Glutamatergic neuron (in vitro differentiated cells): ENCODE measurements at regions not wholly inside any gene's neighbourhood (a gene's known extent, or its start where the extent isn't known, plus 50 kb on each side); places are given as distances from the start of the nearest gene placed in this dataset.
"Not testable (repeated sequence)": the region's sequence is repeated elsewhere in the genome, so short reads cannot be mapped to it uniquely, and the experiment has no call there.

Experiments
- DNase-seq: peaks from one replicate; pipeline ENCODE4 v3.0.0; 2022
- H3K27ac Mint-ChIP-seq: one replicate; pipeline ENCODE4 v1.8.0; 2020; ENCODE audit warnings: mild to moderate bottlenecking, mixed read lengths, inconsistent platforms; ENCODE audit not compliant: unreplicated experiment
- H3K27me3 Mint-ChIP-seq: one replicate; pipeline ENCODE4 v1.8.0; 2020; ENCODE audit warnings: mild to moderate bottlenecking, moderate library complexity, mixed read lengths, inconsistent platforms; ENCODE audit not compliant: unreplicated experiment
- H3K36me3 Mint-ChIP-seq: one replicate; pipeline ENCODE4 v1.8.0; 2020; ENCODE audit warnings: mild to moderate bottlenecking, mixed read lengths, inconsistent platforms; ENCODE audit not compliant: unreplicated experiment
- H3K4me1 Mint-ChIP-seq: one replicate; pipeline ENCODE4 v1.8.0; 2020; ENCODE audit warnings: mild to moderate bottlenecking, low read depth, mixed read lengths, inconsistent platforms; ENCODE audit not compliant: unreplicated experiment
- H3K4me3 Mint-ChIP-seq: one replicate; pipeline ENCODE4 v1.8.0; 2020; ENCODE audit warnings: mild to moderate bottlenecking, mixed read lengths, inconsistent platforms; ENCODE audit not compliant: unreplicated experiment
- H3K9me3 Mint-ChIP-seq: one replicate; pipeline ENCODE4 v1.8.0; 2020; ENCODE audit warnings: mild to moderate bottlenecking, moderate library complexity, mixed read lengths, inconsistent platforms; ENCODE audit not compliant: unreplicated experiment
- TF ChIP-seq, protein P1 (sequence below): fragments of 200-600 bp; sonication (generic); IDR thresholded peaks from one replicate; pipeline ENCODE4 v1.5.0; 2021; ENCODE audit not compliant: partially characterized antibody, unreplicated experiment

DNA sequence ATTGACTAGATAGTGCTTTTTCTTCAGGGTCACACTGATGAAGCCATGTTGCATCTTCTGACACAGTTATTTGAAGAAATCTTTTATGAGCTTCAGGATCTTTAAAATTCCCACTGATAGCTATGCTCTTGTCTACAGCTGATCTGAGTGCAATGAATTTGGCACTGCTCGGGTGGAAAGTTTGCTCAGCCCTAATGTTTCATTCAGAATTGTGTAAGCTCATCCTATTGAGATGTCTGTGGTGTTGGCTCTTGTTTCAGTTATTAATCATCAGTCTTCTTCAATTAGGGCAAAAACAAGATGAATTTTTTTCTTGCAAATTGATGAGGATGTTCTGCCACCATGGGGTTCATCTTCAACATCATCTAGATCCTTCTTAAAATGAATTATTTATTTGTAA lies 1387.0 kb upstream of the RAG2 start:
- H3K4me1 Mint-ChIP-seq, result peaks cover 4% of the 10 kb centered on the region
- DNase-seq, result no peak
- H3K36me3 Mint-ChIP-seq, result no peaks in the 10 kb centered on the region
- no peaks in the 10 kb centered on the region for H3K27me3 Mint-ChIP-seq
- H3K27ac Mint-ChIP-seq, result no peak overlapping the region
- TF ChIP-seq, protein P1, sequence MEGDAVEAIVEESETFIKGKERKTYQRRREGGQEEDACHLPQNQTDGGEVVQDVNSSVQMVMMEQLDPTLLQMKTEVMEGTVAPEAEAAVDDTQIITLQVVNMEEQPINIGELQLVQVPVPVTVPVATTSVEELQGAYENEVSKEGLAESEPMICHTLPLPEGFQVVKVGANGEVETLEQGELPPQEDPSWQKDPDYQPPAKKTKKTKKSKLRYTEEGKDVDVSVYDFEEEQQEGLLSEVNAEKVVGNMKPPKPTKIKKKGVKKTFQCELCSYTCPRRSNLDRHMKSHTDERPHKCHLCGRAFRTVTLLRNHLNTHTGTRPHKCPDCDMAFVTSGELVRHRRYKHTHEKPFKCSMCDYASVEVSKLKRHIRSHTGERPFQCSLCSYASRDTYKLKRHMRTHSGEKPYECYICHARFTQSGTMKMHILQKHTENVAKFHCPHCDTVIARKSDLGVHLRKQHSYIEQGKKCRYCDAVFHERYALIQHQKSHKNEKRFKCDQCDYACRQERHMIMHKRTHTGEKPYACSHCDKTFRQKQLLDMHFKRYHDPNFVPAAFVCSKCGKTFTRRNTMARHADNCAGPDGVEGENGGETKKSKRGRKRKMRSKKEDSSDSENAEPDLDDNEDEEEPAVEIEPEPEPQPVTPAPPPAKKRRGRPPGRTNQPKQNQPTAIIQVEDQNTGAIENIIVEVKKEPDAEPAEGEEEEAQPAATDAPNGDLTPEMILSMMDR, result no peak
- no peak overlapping the region for H3K4me3 Mint-ChIP-seq
- H3K9me3 Mint-ChIP-seq, result no peaks in the 10 kb centered on the region

DNA sequence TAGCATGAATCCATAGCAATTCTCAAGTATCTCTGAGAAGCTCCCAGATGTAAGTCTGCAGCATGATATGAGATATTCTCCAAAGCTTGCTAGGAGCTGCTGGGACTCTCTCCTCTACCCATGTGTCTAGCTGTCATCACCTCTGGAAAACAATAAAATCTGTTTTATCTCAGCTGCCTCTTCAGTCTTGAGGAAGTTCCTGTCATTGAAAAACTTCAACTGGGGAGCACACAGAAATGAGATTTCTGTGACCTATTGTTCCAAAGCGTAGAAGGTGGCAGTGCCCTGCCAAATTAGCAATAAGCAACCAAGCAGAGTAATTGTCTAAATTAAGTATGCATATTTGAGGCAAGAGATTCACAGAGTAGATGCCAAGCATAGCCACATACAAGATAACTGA lies 1380.6 kb upstream of the RAG2 start:
- Mint-ChIP-seq H3K4me3 (no peak overlapping the region), H3K36me3 (no peaks in the 10 kb centered on the region), H3K27me3 (no peaks in the 10 kb centered on the region), H3K27ac (no peak overlapping the region), H3K4me1 (no peaks in the 10 kb centered on the region), H3K9me3 (no peaks in the 10 kb centered on the region)
- TF ChIP-seq, protein P1, result no peak
- no peak for DNase-seq

DNA sequence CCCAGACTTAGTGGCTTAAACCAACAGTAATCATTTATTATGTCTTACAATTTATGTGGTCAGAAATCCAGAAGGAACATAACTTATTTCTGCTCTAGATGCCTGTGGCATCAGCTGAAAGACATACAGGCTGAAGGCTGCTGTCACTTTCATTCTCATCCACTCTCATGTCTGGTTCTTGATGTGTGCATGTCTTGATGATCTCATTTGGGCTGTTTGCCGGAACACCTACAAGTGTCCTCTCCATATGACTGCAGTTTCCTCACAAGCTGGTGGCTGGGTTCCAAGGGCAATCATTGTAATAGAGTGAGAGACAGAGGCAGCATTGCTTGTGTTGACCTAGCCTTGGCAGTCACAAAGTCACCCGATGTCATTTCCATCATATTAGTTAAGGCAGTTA lies 1375.9 kb upstream of the RAG2 start:
- no peak for DNase-seq
- Mint-ChIP-seq H3K27ac (no peak overlapping the region), H3K4me3 (no peak overlapping the region), H3K36me3 (no peaks in the 10 kb centered on the region), H3K9me3 (no peaks in the 10 kb centered on the region), H3K27me3 (no peaks in the 10 kb centered on the region), H3K4me1 (peaks cover 3% of the 10 kb centered on the region)
- TF ChIP-seq, protein P1, result no peak

DNA sequence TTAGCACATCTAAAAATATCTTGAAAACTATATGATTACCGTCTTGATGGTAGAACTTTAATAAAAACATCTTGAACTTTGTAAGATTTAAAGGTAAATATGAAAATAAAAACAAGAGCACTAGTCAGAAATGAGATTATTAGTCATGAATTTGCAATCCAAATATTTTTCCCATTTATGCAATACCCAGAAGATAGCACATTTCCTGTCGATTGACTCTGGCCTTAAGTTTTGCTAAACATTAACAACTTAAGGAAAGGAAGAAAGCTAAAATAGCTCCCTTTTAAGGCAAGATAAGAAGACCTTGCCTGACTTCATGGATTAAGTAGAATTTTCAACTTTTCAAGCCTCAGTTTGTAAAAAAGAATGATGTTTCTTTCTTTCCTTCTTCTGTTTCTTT lies 1374.7 kb upstream of the RAG2 start:
- TF ChIP-seq, protein P1, result no peak
- DNase-seq, result no peak
- H3K27ac Mint-ChIP-seq, result no peak overlapping the region
- H3K4me3 Mint-ChIP-seq, result no peak overlapping the region
- no peaks in the 10 kb centered on the region for H3K36me3 Mint-ChIP-seq
- no peaks in the 10 kb centered on the region for H3K27me3 Mint-ChIP-seq
- H3K4me1 Mint-ChIP-seq, result peaks cover 3% of the 10 kb centered on the region
- H3K9me3 Mint-ChIP-seq, result no peaks in the 10 kb centered on the region

DNA sequence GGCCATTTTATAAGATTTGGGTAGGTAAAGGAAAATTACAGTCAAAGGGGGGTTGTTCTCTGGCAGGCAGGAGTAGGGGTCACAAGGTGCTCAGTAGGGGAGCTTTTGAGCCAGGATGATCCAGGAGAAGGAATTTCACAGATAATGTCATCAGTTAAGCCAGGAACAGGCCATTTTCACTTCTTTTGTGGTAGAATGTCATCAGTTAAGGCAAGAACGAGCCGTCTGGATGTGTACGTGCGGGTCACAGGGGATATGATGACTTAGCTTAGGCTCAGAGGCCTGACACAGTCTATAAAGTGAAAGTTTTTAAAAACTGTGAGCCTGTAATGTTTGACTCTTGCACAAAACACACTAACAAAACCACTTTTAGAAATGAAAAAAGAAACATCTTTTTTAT lies 1371.3 kb upstream of the RAG2 start:
- H3K9me3 Mint-ChIP-seq, H3K27ac Mint-ChIP-seq, H3K27me3 Mint-ChIP-seq, DNase-seq, H3K36me3 Mint-ChIP-seq, H3K4me3 Mint-ChIP-seq, H3K4me1 Mint-ChIP-seq: not testable (repeated sequence)

DNA sequence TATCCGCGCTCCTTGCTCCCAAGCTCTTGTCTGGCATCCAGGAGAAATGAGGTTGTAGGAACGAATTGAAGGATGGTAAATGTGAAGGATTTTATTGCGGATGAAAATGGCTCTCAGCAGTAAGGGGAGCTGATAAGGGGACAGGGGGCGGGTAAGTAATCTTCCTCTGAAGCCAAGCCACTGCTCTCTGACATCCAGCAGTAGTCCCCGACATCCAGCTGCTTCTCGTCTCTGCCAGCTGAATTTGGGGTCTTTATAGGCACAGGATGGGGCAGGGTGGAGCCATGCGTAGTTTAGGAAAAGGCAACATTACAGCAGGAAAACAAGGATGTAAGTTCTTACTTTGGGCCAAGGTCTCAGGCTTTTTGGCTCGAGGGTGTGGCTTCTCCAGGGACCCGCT lies 1370.1 kb upstream of the RAG2 start:
- peak overlapping the region; percentile 81 for H3K27ac Mint-ChIP-seq
- no peaks in the 10 kb centered on the region for H3K36me3 Mint-ChIP-seq
- peaks cover 10% of the 10 kb centered on the region for H3K4me1 Mint-ChIP-seq

More for the DNA sequence above, 1370.1 kb upstream of the RAG2 start:
- DNase-seq, result no peak
- Mint-ChIP-seq H3K4me3 (no peak overlapping the region), H3K9me3 (peaks cover 4% of the 10 kb centered on the region), H3K27me3 (peaks cover 2% of the 10 kb centered on the region)
- TF ChIP-seq, protein P1, result no peak
